HepG2 (cell line): ENCODE measurements at regions not wholly inside any gene's neighbourhood (a gene's known extent, or its start where the extent isn't known, plus 50 kb on each side); places are given as distances from the start of the nearest gene placed in this dataset.

Experiments
- CEBPG ChIP-seq: IDR thresholded peaks from 2 replicates; pipeline ENCODE4 v1.6.1; 2016
- ERF ChIP-seq: IDR thresholded peaks from 2 replicates; pipeline ENCODE4 v1.6.1; 2018; ENCODE audit warnings: missing biosample characterization, missing genetic modification reagents
- GZF1 ChIP-seq: sonication (generic); formaldehyde crosslinking; IDR thresholded peaks from 2 replicates; pipeline ENCODE4 v1.5.1; 2020; ENCODE audit warnings: mild to moderate bottlenecking, missing genetic modification reagents
- POLR2A ChIP-seq, 2 experiments: IDR thresholded peaks; 2 replicates each; pipeline ENCODE4 v1.6.1; 2011; ENCODE audit warnings: low read depth in 2 of 2, low read length in 2 of 2, mild to moderate bottlenecking in 1 of 2, moderate library complexity in 1 of 2; ENCODE audit not compliant: insufficient read depth in 1 of 2
- RBM22 ChIP-seq: fragments of 200-400 bp; formaldehyde crosslinking; optimal IDR thresholded peaks from 2 replicates; pipeline ENCODE3; 2017; ENCODE audit warnings: mild to moderate bottlenecking, low read length, moderate library complexity
- RFX5 ChIP-seq: IDR thresholded peaks from 2 replicates; pipeline ENCODE4 v1.6.1; 2011; ENCODE audit warnings: low read depth, low read length, improper control_type of control experiment
- SP140L ChIP-seq: sonication (generic); formaldehyde crosslinking; IDR thresholded peaks from 2 replicates; pipeline ENCODE4 v1.4.0; 2020; ENCODE audit warnings: missing genetic modification reagents, borderline replicate concordance
- SUZ12 ChIP-seq: fragments of 150-350 bp; IDR thresholded peaks from 2 replicates; pipeline ENCODE4 v1.6.1; 2014; ENCODE audit warnings: low read depth, low read length
- TAF1 ChIP-seq: sonication (generic); formaldehyde crosslinking; IDR thresholded peaks from 2 replicates; pipeline ENCODE4 v1.4.0; 2020; ENCODE audit warnings: missing genetic modification reagents
- TARDBP ChIP-seq: sonication (generic); formaldehyde crosslinking; IDR thresholded peaks from 2 replicates; pipeline ENCODE4 v1.8.0; 2022; ENCODE audit warnings: mild to moderate bottlenecking, missing genetic modification reagents
- ZNF160 ChIP-seq: sonication (generic); formaldehyde crosslinking; IDR thresholded peaks from 2 replicates; pipeline ENCODE4 v1.8.0; 2022; ENCODE audit warnings: mild to moderate bottlenecking, inconsistent platforms, missing genetic modification reagents
- ZNF274 ChIP-seq: sonication (generic); formaldehyde crosslinking; IDR thresholded peaks from 2 replicates; pipeline ENCODE4 v1.5.1; 2020; ENCODE audit warnings: mild to moderate bottlenecking, missing genetic modification reagents
- ZNF788 ChIP-seq: sonication (generic); formaldehyde crosslinking; IDR thresholded peaks from 2 replicates; pipeline ENCODE4 v1.5.0; 2020; ENCODE audit warnings: mild to moderate bottlenecking, missing genetic modification reagents, borderline replicate concordance

- TF ChIP-seq SUZ12 (no peak), ERF (no peak), RBM22 (no peak), TAF1 (CRISPR knock-in tag) (no peak), ZNF788 (CRISPR knock-in tag) (no peak), ZNF274 (no peak), RFX5 (no peak), GZF1 (CRISPR knock-in tag) (no peak), POLR2A (IDR thresholded peaks at IDR 0.05; ENCODE audit: insufficient read depth in 1 of 2, low read depth in 2 of 2, low read length in 2 of 2) (no peak), TARDBP (CRISPR knock-in tag) (no peak), SP140L (CRISPR knock-in tag) (no peak), CEBPG (CRISPR knock-in tag) (no peak), ZNF160 (no peak)
Measured at GRCh38 chr2:82120115-82120514, 1815.6 kb upstream of the LRRTM1 start.
